ENCODE measurements at regions not wholly inside any gene's neighbourhood (a gene's known extent, or its start where the extent isn't known, plus 50 kb on each side); places are given as distances from the start of the nearest gene placed in this dataset.

- H3K9ac ChIP-seq (ENCODE audit: low read depth, low read length, poor library complexity, severe bottlenecking): no peak overlapping the region
- H2AFZ ChIP-seq (ENCODE audit: low read length): no peak overlapping the region
- H3K4me2 ChIP-seq (ENCODE audit: low read depth, low read length, poor library complexity, severe bottlenecking): no peak overlapping the region
- TF ChIP-seq EZH2phosphoT487 (IDR thresholded peaks at IDR 0.05; ENCODE audit: borderline replicate concordance): no peak
- no peak for TF ChIP-seq CTCF (conservative IDR thresholded peaks at IDR 0.05; ENCODE audit: low read length)
- H3F3A ChIP-seq (ENCODE audit: low read depth): no peaks in the 10 kb centered on the region
- H3K9me3 ChIP-seq (ENCODE audit: insufficient read depth, low read depth, low read length): no peaks in the 10 kb centered on the region
- H4K20me1 ChIP-seq (ENCODE audit: insufficient read depth, low read length, poor library complexity, severe bottlenecking): no peaks in the 10 kb centered on the region
- no peaks in the 10 kb centered on the region for H3K79me2 ChIP-seq (ENCODE audit: insufficient read depth, low read length)
- H3K4me3 ChIP-seq (ENCODE audit: low read length, poor library complexity, severe bottlenecking): no peak overlapping the region
- H3K9me2 ChIP-seq (replicated peaks; ENCODE audit: low read depth, low read length): no peaks in the 10 kb centered on the region
- no peaks in the 10 kb centered on the region for H3K36me3 ChIP-seq (ENCODE audit: insufficient read depth, low read length)
- H3K4me1 ChIP-seq (ENCODE audit: insufficient read depth, low read length, poor library complexity, severe bottlenecking): no peaks in the 10 kb centered on the region
- no peaks in the 10 kb centered on the region for H3K27me3 ChIP-seq (ENCODE audit: insufficient read depth, low read length, poor library complexity, severe bottlenecking)
These were observed 70.9 kb upstream of the UBE3A start for GRCh38 chr15:25509703-25510102.

GRCh38 chr15:25508369-25509002 lies 69.7 kb upstream of the UBE3A start:
- H3F3A ChIP-seq (ENCODE audit: low read depth): no peaks in the 10 kb centered on the region
- H3K9ac ChIP-seq (ENCODE audit: low read depth, low read length, poor library complexity, severe bottlenecking): no peak overlapping the region
- TF ChIP-seq EZH2phosphoT487 (IDR thresholded peaks at IDR 0.05; ENCODE audit: borderline replicate concordance) (no peak), CTCF (conservative IDR thresholded peaks at IDR 0.05; ENCODE audit: low read length) (peak; percentile 93)
- no peaks in the 10 kb centered on the region for H3K9me2 ChIP-seq (replicated peaks; ENCODE audit: low read depth, low read length)
- H3K4me1 ChIP-seq (ENCODE audit: insufficient read depth, low read length, poor library complexity, severe bottlenecking): peaks cover 4% of the 10 kb centered on the region
- no peak overlapping the region for H3K4me2 ChIP-seq (ENCODE audit: low read depth, low read length, poor library complexity, severe bottlenecking)
- H3K79me2 ChIP-seq (ENCODE audit: insufficient read depth, low read length): no peaks in the 10 kb centered on the region
- H3K36me3 ChIP-seq (ENCODE audit: insufficient read depth, low read length): no peaks in the 10 kb centered on the region
- H2AFZ ChIP-seq (ENCODE audit: low read length): no peak overlapping the region
- H4K20me1 ChIP-seq (ENCODE audit: insufficient read depth, low read length, poor library complexity, severe bottlenecking): no peaks in the 10 kb centered on the region
- no peaks in the 10 kb centered on the region for H3K27me3 ChIP-seq (ENCODE audit: insufficient read depth, low read length, poor library complexity, severe bottlenecking)
- H3K4me3 ChIP-seq (ENCODE audit: low read length, poor library complexity, severe bottlenecking): no peak overlapping the region
- no peaks in the 10 kb centered on the region for H3K9me3 ChIP-seq (ENCODE audit: insufficient read depth, low read depth, low read length)

GRCh38 chr15:25504307-25504706 lies 65.5 kb upstream of the UBE3A start:
- no peaks in the 10 kb centered on the region for H3K79me2 ChIP-seq (ENCODE audit: insufficient read depth, low read length)
- peak overlapping the region; percentile 25 for H3K4me3 ChIP-seq (ENCODE audit: low read length, poor library complexity, severe bottlenecking)
- peaks cover 4% of the 10 kb centered on the region for H3K4me1 ChIP-seq (ENCODE audit: insufficient read depth, low read length, poor library complexity, severe bottlenecking)
- H4K20me1 ChIP-seq (ENCODE audit: insufficient read depth, low read length, poor library complexity, severe bottlenecking): no peaks in the 10 kb centered on the region
- no peaks in the 10 kb centered on the region for H3K27me3 ChIP-seq (ENCODE audit: insufficient read depth, low read length, poor library complexity, severe bottlenecking)
- H3K9me3 ChIP-seq (ENCODE audit: insufficient read depth, low read depth, low read length): no peaks in the 10 kb centered on the region
- peak overlapping the region; percentile 17 for H3K9ac ChIP-seq (ENCODE audit: low read depth, low read length, poor library complexity, severe bottlenecking)
- H3K9me2 ChIP-seq (replicated peaks; ENCODE audit: low read depth, low read length): no peaks in the 10 kb centered on the region
- TF ChIP-seq EZH2phosphoT487 (IDR thresholded peaks at IDR 0.05; ENCODE audit: borderline replicate concordance) (no peak), CTCF (conservative IDR thresholded peaks at IDR 0.05; ENCODE audit: low read length) (no peak)
- peak overlapping the region; percentile 53 for H2AFZ ChIP-seq (ENCODE audit: low read length)
- no peaks in the 10 kb centered on the region for H3K36me3 ChIP-seq (ENCODE audit: insufficient read depth, low read length)
- no peaks in the 10 kb centered on the region for H3F3A ChIP-seq (ENCODE audit: low read depth)
- H3K4me2 ChIP-seq (ENCODE audit: low read depth, low read length, poor library complexity, severe bottlenecking): peak overlapping the region; percentile 45

Measured in Loucy (cell line).